Kidney epithelial cell (primary cell): ENCODE measurements at regions not wholly inside any gene's neighbourhood (a gene's known extent, or its start where the extent isn't known, plus 50 kb on each side); places are given as distances from the start of the nearest gene placed in this dataset.

Source experiments
- DNase-seq: peaks from one replicate; pipeline ENCODE4 v3.0.0-alpha.2; 2010; ENCODE audit warnings: low read depth
- H3K27me3 ChIP-seq: 2 replicates; pipeline ENCODE4 v1.6.0; 2011; ENCODE audit warnings: low read length; ENCODE audit not compliant: control insufficient read depth, insufficient read depth
- H3K36me3 ChIP-seq: 2 replicates; pipeline ENCODE4 v1.5.1; 2011; ENCODE audit warnings: low read length; ENCODE audit not compliant: control insufficient read depth, insufficient read depth
- H3K4me3 ChIP-seq: 2 replicates; pipeline ENCODE4 v1.5.1; 2011; ENCODE audit warnings: low read depth, mild to moderate bottlenecking, control low read depth, low read length
- CTCF ChIP-seq: IDR thresholded peaks from 2 replicates; pipeline ENCODE4 v1.5.1; 2011; ENCODE audit warnings: mild to moderate bottlenecking, moderate library complexity, low read length, control low read depth, inconsistent platforms; ENCODE audit not compliant: insufficient read depth, poor library complexity, severe bottlenecking

GRCh38 chr9:135265931-135266330 lies 178.5 kb downstream of the OLFM1 start:
- Histone ChIP-seq H3K36me3 (no peaks in the 10 kb centered on the region), H3K4me3 (no peak overlapping the region), H3K27me3 (no peaks in the 10 kb centered on the region)
- no peak for DNase-seq
- no peak for TF ChIP-seq CTCF

- no peaks in the 10 kb centered on the region for H3K27me3 ChIP-seq
- no peak for TF ChIP-seq CTCF
- H3K4me3 ChIP-seq: no peak overlapping the region
- H3K36me3 ChIP-seq: no peaks in the 10 kb centered on the region
- no peak for DNase-seq
These were observed 179.8 kb downstream of the OLFM1 start for GRCh38 chr9:135267191-135267809.

- TF ChIP-seq CTCF: no peak
- no peak for DNase-seq
- Histone ChIP-seq H3K36me3 (no peaks in the 10 kb centered on the region), H3K4me3 (no peak overlapping the region), H3K27me3 (no peaks in the 10 kb centered on the region)
These were observed 180.6 kb downstream of the OLFM1 start for GRCh38 chr9:135268031-135268430.

GRCh38 chr9:135268981-135269380 lies 181.5 kb downstream of the OLFM1 start:
- no peak for TF ChIP-seq CTCF
- Histone ChIP-seq H3K4me3 (no peak overlapping the region), H3K27me3 (no peaks in the 10 kb centered on the region), H3K36me3 (no peaks in the 10 kb centered on the region)
- DNase-seq: no peak

- Histone ChIP-seq H3K27me3 (no peaks in the 10 kb centered on the region), H3K36me3 (no peaks in the 10 kb centered on the region), H3K4me3 (no peak overlapping the region)
- TF ChIP-seq CTCF: no peak
- no peak for DNase-seq
These were observed 182.7 kb downstream of the OLFM1 start for GRCh38 chr9:135269912-135270830.
